H9 (cell line): ENCODE measurements at regions not wholly inside any gene's neighbourhood (a gene's known extent, or its start where the extent isn't known, plus 50 kb on each side); places are given as distances from the start of the nearest gene placed in this dataset.

Source experiments
- DNase-seq: peaks from one replicate; pipeline ENCODE4 v3.0.0-alpha.2; 2017
- H2AFZ ChIP-seq: one replicate; pipeline ENCODE4 v1.6.1; 2013; ENCODE audit warnings: mild to moderate bottlenecking, low read length, control low read depth, moderate library complexity
- H2AK5ac ChIP-seq: 2 replicates; pipeline ENCODE4 v1.6.1; 2013; ENCODE audit warnings: low read length, control low read depth, mixed read lengths; ENCODE audit not compliant: insufficient read length
- H2BK120ac ChIP-seq: one replicate; pipeline ENCODE4 v1.6.1; 2013; ENCODE audit warnings: low read depth, mild to moderate bottlenecking, low read length, control low read depth, inconsistent platforms; ENCODE audit not compliant: poor library complexity, severe bottlenecking
- H2BK12ac ChIP-seq: 2 replicates; pipeline ENCODE4 v1.6.1; 2013; ENCODE audit warnings: low read length, control low read depth, mixed read lengths, low read depth; ENCODE audit not compliant: insufficient read length
- H2BK15ac ChIP-seq: 2 replicates; pipeline ENCODE4 v1.6.1; 2013; ENCODE audit warnings: low read depth, low read length, control low read depth
- H2BK20ac ChIP-seq: one replicate; pipeline ENCODE4 v1.6.1; 2013; ENCODE audit warnings: low read depth, mild to moderate bottlenecking, low read length, control low read depth, inconsistent platforms; ENCODE audit not compliant: poor library complexity, severe bottlenecking
- H2BK5ac ChIP-seq: 2 replicates; pipeline ENCODE4 v1.6.1; 2013; ENCODE audit warnings: low read length, control low read depth, mixed read lengths; ENCODE audit not compliant: insufficient read length
- H3K14ac ChIP-seq: 2 replicates; pipeline ENCODE4 v1.6.1; 2013; ENCODE audit warnings: low read length, control low read depth; ENCODE audit not compliant: insufficient read depth
- H3K18ac ChIP-seq: 2 replicates; pipeline ENCODE4 v1.6.1; 2013; ENCODE audit warnings: low read depth, mild to moderate bottlenecking, mixed read lengths, low read length, control low read depth; ENCODE audit not compliant: insufficient read length
- H3K23ac ChIP-seq: 2 replicates; pipeline ENCODE4 v1.6.1; 2013; ENCODE audit warnings: low read length, control low read depth, mixed read lengths, low read depth; ENCODE audit not compliant: insufficient read length
- H3K23me2 ChIP-seq: 2 replicates; pipeline ENCODE4 v1.6.1; 2013; ENCODE audit warnings: low read depth, mild to moderate bottlenecking, mixed read lengths, low read length, control low read depth; ENCODE audit not compliant: insufficient read length, poor library complexity, severe bottlenecking
- H3K27ac ChIP-seq: 2 replicates; pipeline ENCODE4 v1.5.1; 2013; ENCODE audit warnings: low read length, control low read depth, mixed read lengths, low read depth; ENCODE audit not compliant: insufficient read length
- H3K27me3 ChIP-seq: 2 replicates; pipeline ENCODE4 v1.6.1; 2013; ENCODE audit warnings: low read length, control low read depth, inconsistent platforms; ENCODE audit not compliant: insufficient read depth
- H3K4ac ChIP-seq: 2 replicates; pipeline ENCODE4 v1.6.1; 2013; ENCODE audit warnings: low read depth, mild to moderate bottlenecking, control low read depth, inconsistent platforms, low read length, moderate library complexity
- H3K4me1 ChIP-seq: 2 replicates; pipeline ENCODE4 v1.6.1; 2013; ENCODE audit warnings: low read length, control low read depth, inconsistent platforms; ENCODE audit not compliant: insufficient read depth
- H3K4me2 ChIP-seq: 2 replicates; pipeline ENCODE4 v1.6.1; 2013; ENCODE audit warnings: low read length, control low read depth, mixed read lengths; ENCODE audit not compliant: insufficient read length, insufficient read depth
- H3K56ac ChIP-seq: 2 replicates; pipeline ENCODE4 v1.6.1; 2013; ENCODE audit warnings: low read depth, mild to moderate bottlenecking, mixed read lengths, low read length, control low read depth; ENCODE audit not compliant: insufficient read length
- H3K79me1 ChIP-seq: 2 replicates; pipeline ENCODE4 v1.6.1; 2013; ENCODE audit warnings: low read depth, mild to moderate bottlenecking, moderate library complexity, low read length, control low read depth, inconsistent platforms; ENCODE audit not compliant: insufficient read depth, poor library complexity, severe bottlenecking
- H3K79me2 ChIP-seq: 2 replicates; pipeline ENCODE4 v1.6.1; 2013; ENCODE audit warnings: low read length, control low read depth, inconsistent platforms; ENCODE audit not compliant: insufficient read depth
- H3K9ac ChIP-seq: 2 replicates; pipeline ENCODE4 v1.6.1; 2013; ENCODE audit warnings: low read length, control low read depth, mixed read lengths; ENCODE audit not compliant: insufficient read length; ENCODE audit errors: extremely low read depth
- H3K9me3 ChIP-seq: one replicate; pipeline ENCODE4 v1.6.1; 2013; ENCODE audit warnings: low read depth, low read length, inconsistent platforms; ENCODE audit not compliant: control insufficient read depth
- H3T11ph ChIP-seq: one replicate; pipeline ENCODE4 v1.6.1; 2013; ENCODE audit warnings: mild to moderate bottlenecking, low read length, control low read depth, inconsistent platforms
- H4K20me1 ChIP-seq: one replicate; pipeline ENCODE4 v1.6.1; 2013; ENCODE audit not compliant: control insufficient read depth, insufficient read length, insufficient read depth
- H4K5ac ChIP-seq: 2 replicates; pipeline ENCODE4 v1.6.1; 2013; ENCODE audit warnings: low read depth, mild to moderate bottlenecking, mixed read lengths, low read length, control low read depth; ENCODE audit not compliant: insufficient read length
- H4K8ac ChIP-seq: replicated peaks from 2 replicates; pipeline ENCODE4 v1.6.1; 2013; ENCODE audit warnings: low read length, control low read depth, mixed read lengths, low read depth; ENCODE audit not compliant: insufficient read length
- H4K91ac ChIP-seq: 2 replicates; pipeline ENCODE4 v1.6.1; 2013; ENCODE audit warnings: low read depth, mild to moderate bottlenecking, moderate library complexity, mixed read lengths, low read length, control low read depth; ENCODE audit not compliant: insufficient read length
- H3K27ac Mint-ChIP-seq, 3 experiments: 2 replicates in 2 of 3; 3 replicates in 1 of 3; pipeline ENCODE4 v1.8.0; 2020 to 2021; ENCODE audit warnings: mixed read lengths in 3 of 3, mild to moderate bottlenecking in 1 of 3, moderate library complexity in 1 of 3
- H3K27me3 Mint-ChIP-seq: 2 replicates; pipeline ENCODE4 v1.8.0; 2021; ENCODE audit warnings: low read depth, mild to moderate bottlenecking, moderate library complexity, mixed read lengths
- H3K36me3 Mint-ChIP-seq, 3 experiments: 2 replicates in 2 of 3; 3 replicates in 1 of 3; pipeline ENCODE4 v1.8.0; 2020 to 2021; ENCODE audit warnings: low read depth in 3 of 3, mixed read lengths in 3 of 3; ENCODE audit not compliant: insufficient read depth in 1 of 3
- H3K4me1 Mint-ChIP-seq, 2 experiments: 2 replicates each; pipeline ENCODE4 v1.8.0; 2020; ENCODE audit warnings: mixed read lengths in 2 of 2
- H3K4me3 Mint-ChIP-seq, 2 experiments: 2 replicates in 1 of 2; 3 replicates in 1 of 2; pipeline ENCODE4 v1.8.0; 2020 to 2021; ENCODE audit warnings: mild to moderate bottlenecking in 2 of 2, mixed read lengths in 2 of 2, moderate library complexity in 1 of 2
- H3K9me3 Mint-ChIP-seq, 2 experiments: 2 replicates in 1 of 2; 3 replicates in 1 of 2; pipeline ENCODE4 v1.8.0; 2020; ENCODE audit warnings: mild to moderate bottlenecking in 2 of 2, mixed read lengths in 2 of 2, moderate library complexity in 1 of 2
- CTCF ChIP-seq: fragments of 200-600 bp; sonication (generic); conservative IDR thresholded peaks from 3 replicates; pipeline ENCODE4 v1.8.0; 2021; ENCODE audit warnings: antibody characterized with exemption, mild to moderate bottlenecking
- WGBS: extraction: QIAGEN DNeasy Blood & Tissue Kit; methylation state at CpG from one replicate; pipeline ENCODE4 v1.1.7; 2013; ENCODE audit warnings: missing lambda C conversion rate, low lambda C conversion rate, mixed read lengths; ENCODE audit not compliant: insufficient read length; ENCODE audit errors: extremely low coverage; 5-methylcytosine and 5-hydroxymethylcytosine counted together

- H3K27ac ChIP-seq: no peak overlapping the region
- Mint-ChIP-seq H3K27ac (no peak overlapping the region), H3K9me3 (peaks cover 25 to 35% of the 10 kb centered on the region in 2 experiments), H3K4me3 (no peak overlapping the region), H3K4me1 (no peaks in the 10 kb centered on the region), H3K27me3 (no peaks in the 10 kb centered on the region; the same call in 1 of the 2 replicates), H3K36me3 (peaks cover 7 to 25% (median 16%) of the 10 kb centered on the region in 3 experiments)
- no peaks in the 10 kb centered on the region for H4K20me1 ChIP-seq
- no peak overlapping the region for H3K9ac ChIP-seq
- no peak overlapping the region for H2BK120ac ChIP-seq
- no peaks in the 10 kb centered on the region for H3K23me2 ChIP-seq
- H3T11ph ChIP-seq: no peak overlapping the region
- H3K14ac ChIP-seq: no peak overlapping the region
- no peak overlapping the region for H3K18ac ChIP-seq
- H3K27me3 ChIP-seq: no peaks in the 10 kb centered on the region
- no peak overlapping the region for H4K8ac ChIP-seq
- no peaks in the 10 kb centered on the region for H3K79me1 ChIP-seq
- peaks cover 6% of the 10 kb centered on the region for H3K9me3 ChIP-seq
- no peak for DNase-seq
- no peak overlapping the region for H2BK5ac ChIP-seq
- WGBS: no CpG with 5 or more reads among the region's 1 CpG
- H2AFZ ChIP-seq: no peak overlapping the region
- no peak overlapping the region for H3K23ac ChIP-seq
- no peak overlapping the region for H4K5ac ChIP-seq
- no peaks in the 10 kb centered on the region for H3K4me1 ChIP-seq
- H3K4me2 ChIP-seq: no peak overlapping the region
- no peak overlapping the region for H2BK20ac ChIP-seq
- no peak overlapping the region for H3K56ac ChIP-seq
- H3K4ac ChIP-seq: no peak overlapping the region
- H2BK15ac ChIP-seq: no peak overlapping the region
- no peak for TF ChIP-seq CTCF
- H2BK12ac ChIP-seq: no peak overlapping the region
- no peak overlapping the region for H4K91ac ChIP-seq
- no peaks in the 10 kb centered on the region for H3K79me2 ChIP-seq
- H2AK5ac ChIP-seq: no peak overlapping the region
These were observed 467.5 kb upstream of the TLE4 start for GRCh38 chr9:79104216-79104615.
